Activated CD4-positive, alpha-beta T cell treated with anti-CD3 and anti-CD28 coated beads, Interleukin-2, amount 10 ng/mL, durations not matched to agents 24 days and 14 days (primary cell): ENCODE measurements at regions not wholly inside any gene's neighbourhood (a gene's known extent, or its start where the extent isn't known, plus 50 kb on each side); places are given as distances from the start of the nearest gene placed in this dataset.

Source experiments
- DNase-seq: peaks from one replicate; pipeline ENCODE4 v3.0.0; 2022
- H3K27ac Mint-ChIP-seq: one replicate; pipeline ENCODE4 v1.8.0; 2022; ENCODE audit warnings: mild to moderate bottlenecking, mixed read lengths
- H3K27me3 Mint-ChIP-seq: one replicate; pipeline ENCODE4 v1.8.0; 2022; ENCODE audit warnings: mixed read lengths
- H3K36me3 Mint-ChIP-seq: one replicate; pipeline ENCODE4 v1.8.0; 2022; ENCODE audit warnings: low read depth, mild to moderate bottlenecking, mixed read lengths
- H3K4me1 Mint-ChIP-seq: one replicate; pipeline ENCODE4 v1.8.0; 2021; ENCODE audit warnings: mixed read lengths
- H3K4me3 Mint-ChIP-seq: one replicate; pipeline ENCODE4 v1.8.0; 2022; ENCODE audit warnings: mild to moderate bottlenecking, moderate library complexity, mixed read lengths
- H3K9me3 Mint-ChIP-seq: one replicate; pipeline ENCODE4 v1.8.0; 2021; ENCODE audit warnings: mixed read lengths
- intact Hi-C: fragments of 100-400 bp; cut with micrococcal nuclease; formaldehyde crosslinking; loops from one replicate; pipeline ENCODE4 v1.15.1; 2023

GRCh38 chr3:27827041-27827440 is 104.9 kb upstream of the EOMES start:
- H3K4me3 Mint-ChIP-seq: no peak overlapping the region
- H3K4me1 Mint-ChIP-seq: no peaks in the 10 kb centered on the region
- DNase-seq: no peak
- intact Hi-C loops: no loop called here
- peaks cover 4% of the 10 kb centered on the region for H3K27me3 Mint-ChIP-seq
- peaks cover 4% of the 10 kb centered on the region for H3K9me3 Mint-ChIP-seq
- H3K36me3 Mint-ChIP-seq: no peaks in the 10 kb centered on the region
- H3K27ac Mint-ChIP-seq: no peak overlapping the region

GRCh38 chr3:27840807-27841594 is 118.9 kb upstream of the EOMES start:
- Mint-ChIP-seq H3K36me3 (no peaks in the 10 kb centered on the region), H3K27ac (no peak overlapping the region)

GRCh38 chr3:27844052-27844675 is 122.0 kb upstream of the EOMES start:
- Mint-ChIP-seq H3K4me1 (peaks cover 12% of the 10 kb centered on the region), H3K9me3 (peaks cover 10% of the 10 kb centered on the region), H3K27ac (peak overlapping the region; percentile 32), H3K36me3 (no peaks in the 10 kb centered on the region), H3K27me3 (no peaks in the 10 kb centered on the region), H3K4me3 (no peak overlapping the region)
- DNase-seq: no peak
- intact Hi-C loops: loop anchor here (10.0 kb wide), 2 partner anchors 61 to 89 kb away; no protein-coding TSS in a partner anchor

More at GRCh38 chr3:27840807-27841594, 118.9 kb upstream of the EOMES start:
- H3K27me3 Mint-ChIP-seq: no peaks in the 10 kb centered on the region
- H3K4me3 Mint-ChIP-seq: no peak overlapping the region
- peaks cover 5% of the 10 kb centered on the region for H3K4me1 Mint-ChIP-seq
- DNase-seq: no peak
- peaks cover 10% of the 10 kb centered on the region for H3K9me3 Mint-ChIP-seq
- intact Hi-C loops: loop anchor here (10.0 kb wide), 2 partner anchors 64 to 86 kb away; no protein-coding TSS in a partner anchor

- Mint-ChIP-seq H3K27ac (no peak overlapping the region), H3K36me3 (no peaks in the 10 kb centered on the region), H3K4me1 (peaks cover 12% of the 10 kb centered on the region), H3K9me3 (peaks cover 12% of the 10 kb centered on the region), H3K4me3 (no peak overlapping the region), H3K27me3 (no peaks in the 10 kb centered on the region)
- no peak for DNase-seq
- intact Hi-C loops: loop anchor here (10.0 kb wide), 2 partner anchors 57 to 93 kb away; no protein-coding TSS in a partner anchor
These were observed 125.6 kb upstream of the EOMES start for GRCh38 chr3:27847697-27848096.

- intact Hi-C loops: loop anchor here (10.0 kb wide), 2 partner anchors 56 to 94 kb away; no protein-coding TSS in a partner anchor
- Mint-ChIP-seq H3K27me3 (no peaks in the 10 kb centered on the region), H3K9me3 (peaks cover 10% of the 10 kb centered on the region), H3K4me1 (peaks cover 12% of the 10 kb centered on the region), H3K36me3 (peaks cover 3% of the 10 kb centered on the region), H3K4me3 (no peak overlapping the region), H3K27ac (no peak overlapping the region)
- DNase-seq: no peak
These were observed 126.7 kb upstream of the EOMES start for GRCh38 chr3:27848826-27849225.

GRCh38 chr3:27859821-27860220 is 137.7 kb upstream of the EOMES start:
- DNase-seq: no peak
- intact Hi-C loops: loop anchor here (2.0 to 5.0 kb wide), 3 partner anchors 21 to 467 kb away; no protein-coding TSS in a partner anchor
- Mint-ChIP-seq H3K4me3 (no peak overlapping the region), H3K27ac (no peak overlapping the region), H3K4me1 (peaks cover 19% of the 10 kb centered on the region), H3K27me3 (no peaks in the 10 kb centered on the region), H3K36me3 (no peaks in the 10 kb centered on the region), H3K9me3 (peaks cover 9% of the 10 kb centered on the region)

- Mint-ChIP-seq H3K27me3 (no peaks in the 10 kb centered on the region), H3K27ac (peak overlapping the region; percentile 87), H3K36me3 (no peaks in the 10 kb centered on the region), H3K4me3 (peak overlapping the region; percentile 52), H3K4me1 (peaks cover 19% of the 10 kb centered on the region), H3K9me3 (peaks cover 9% of the 10 kb centered on the region)
- intact Hi-C loops: loop anchor here (2.0 to 5.0 kb wide), 3 partner anchors 19 to 466 kb away; no protein-coding TSS in a partner anchor
- peak; percentile 83 for DNase-seq
These were observed 139.2 kb upstream of the EOMES start for GRCh38 chr3:27861046-27862036.

GRCh38 chr3:27865731-27866130 is 143.6 kb upstream of the EOMES start:
- Mint-ChIP-seq H3K4me3 (no peak overlapping the region), H3K27ac (no peak overlapping the region), H3K9me3 (peaks cover 17% of the 10 kb centered on the region), H3K27me3 (no peaks in the 10 kb centered on the region), H3K4me1 (peaks cover 12% of the 10 kb centered on the region), H3K36me3 (peaks cover 11% of the 10 kb centered on the region)
- DNase-seq: no peak
- intact Hi-C loops: no loop called here

GRCh38 chr3:27869152-27869551 is 147.0 kb upstream of the EOMES start:
- intact Hi-C loops: no loop called here
- Mint-ChIP-seq H3K4me3 (no peak overlapping the region), H3K36me3 (peaks cover 11% of the 10 kb centered on the region), H3K9me3 (peaks cover 28% of the 10 kb centered on the region), H3K4me1 (no peaks in the 10 kb centered on the region), H3K27ac (no peak overlapping the region), H3K27me3 (no peaks in the 10 kb centered on the region)
- no peak for DNase-seq

GRCh38 chr3:27877061-27878013 is 155.2 kb upstream of the EOMES start:
- Mint-ChIP-seq H3K27ac (peak overlapping the region; percentile 10), H3K9me3 (peaks cover 4% of the 10 kb centered on the region), H3K27me3 (no peaks in the 10 kb centered on the region), H3K4me3 (no peak overlapping the region), H3K4me1 (peaks cover 33% of the 10 kb centered on the region), H3K36me3 (peaks cover 1% of the 10 kb centered on the region)
- intact Hi-C loops: no loop called here
- no peak for DNase-seq

GRCh38 chr3:27878014-27878383 is 155.9 kb upstream of the EOMES start:
- H3K27me3 Mint-ChIP-seq: no peaks in the 10 kb centered on the region
- DNase-seq: no peak
- H3K36me3 Mint-ChIP-seq: peaks cover 1% of the 10 kb centered on the region
- peaks cover 33% of the 10 kb centered on the region for H3K4me1 Mint-ChIP-seq
- no peak overlapping the region for H3K4me3 Mint-ChIP-seq
- peak overlapping the region; percentile 10 for H3K27ac Mint-ChIP-seq
- intact Hi-C loops: no loop called here
- peaks cover 4% of the 10 kb centered on the region for H3K9me3 Mint-ChIP-seq

- H3K36me3 Mint-ChIP-seq: peaks cover 1% of the 10 kb centered on the region
- peaks cover 4% of the 10 kb centered on the region for H3K9me3 Mint-ChIP-seq
- H3K4me1 Mint-ChIP-seq: peaks cover 33% of the 10 kb centered on the region
- H3K27me3 Mint-ChIP-seq: peaks cover 2% of the 10 kb centered on the region
- H3K4me3 Mint-ChIP-seq: peak overlapping the region; percentile 88
- peak; percentile 84 for DNase-seq
- intact Hi-C loops: loop anchor here (2.0 to 5.0 kb wide), 2 partner anchors 20 to 46 kb away; no protein-coding TSS in a partner anchor
- H3K27ac Mint-ChIP-seq: peak overlapping the region; percentile 88
These were observed 159.1 kb upstream of the EOMES start for GRCh38 chr3:27880969-27881892.
